HG03558 (cell line): ENCODE measurements at regions not wholly inside any gene's neighbourhood (a gene's known extent, or its start where the extent isn't known, plus 50 kb on each side); places are given as distances from the start of the nearest gene placed in this dataset.

Experiments
- ATAC-seq: cut with Tn5 transposase; IDR thresholded peaks from one replicate; pipeline ENCODE4 v1.9.1; 2021; ENCODE audit warnings: moderate number of reproducible peaks; ENCODE audit not compliant: unreplicated experiment; ENCODE audit errors: extremely low read depth

GRCh38 chr6:98566126-98566525 lies 268.2 kb upstream of the POU3F2 start:
- no peak for ATAC-seq

GRCh38 chr6:98572579-98572978 lies 261.8 kb upstream of the POU3F2 start:
- no peak for ATAC-seq

GRCh38 chr6:98574984-98575383 lies 259.4 kb upstream of the POU3F2 start:
- no peak for ATAC-seq

- ATAC-seq, result no peak
These were observed 257.6 kb upstream of the POU3F2 start for GRCh38 chr6:98576791-98577190.

GRCh38 chr6:98578016-98578415 lies 256.4 kb upstream of the POU3F2 start:
- ATAC-seq, result no peak

- ATAC-seq, result no peak
These were observed 255.3 kb upstream of the POU3F2 start for GRCh38 chr6:98579079-98579478.

- no peak for ATAC-seq
These were observed 254.4 kb upstream of the POU3F2 start for GRCh38 chr6:98579941-98580340.

- ATAC-seq, result no peak
These were observed 252.7 kb upstream of the POU3F2 start for GRCh38 chr6:98581705-98582104.

GRCh38 chr6:98583506-98583905 lies 250.9 kb upstream of the POU3F2 start:
- ATAC-seq, result no peak

GRCh38 chr6:98586163-98586562 lies 248.2 kb upstream of the POU3F2 start:
- ATAC-seq, result no peak

GRCh38 chr6:98587555-98587954 lies 246.8 kb upstream of the POU3F2 start:
- ATAC-seq, result no peak

- ATAC-seq, result no peak
These were observed 244.8 kb upstream of the POU3F2 start for GRCh38 chr6:98589536-98589935.

- no peak for ATAC-seq
These were observed 244.2 kb upstream of the POU3F2 start for GRCh38 chr6:98590136-98590681.

GRCh38 chr6:98590997-98591396 lies 243.4 kb upstream of the POU3F2 start:
- no peak for ATAC-seq

GRCh38 chr6:98593676-98594075 lies 240.7 kb upstream of the POU3F2 start:
- ATAC-seq, result no peak

- ATAC-seq, result no peak
These were observed 232.7 kb upstream of the POU3F2 start for GRCh38 chr6:98601716-98602115.

GRCh38 chr6:98605705-98606104 lies 228.7 kb upstream of the POU3F2 start:
- ATAC-seq, result no peak

GRCh38 chr6:98627129-98627775 lies 207.1 kb upstream of the POU3F2 start:
- ATAC-seq, result no peak

GRCh38 chr6:98633886-98634285 lies 200.5 kb upstream of the POU3F2 start:
- no peak for ATAC-seq

- no peak for ATAC-seq
These were observed 199.8 kb upstream of the POU3F2 start for GRCh38 chr6:98634569-98634968.

- no peak for ATAC-seq
These were observed 199.2 kb upstream of the POU3F2 start for GRCh38 chr6:98635191-98635590.

- ATAC-seq, result no peak
These were observed 197.4 kb upstream of the POU3F2 start for GRCh38 chr6:98636941-98637340.
